ENCODE measurements at regions not wholly inside any gene's neighbourhood (a gene's known extent, or its start where the extent isn't known, plus 50 kb on each side); places are given as distances from the start of the nearest gene placed in this dataset.

DNA sequence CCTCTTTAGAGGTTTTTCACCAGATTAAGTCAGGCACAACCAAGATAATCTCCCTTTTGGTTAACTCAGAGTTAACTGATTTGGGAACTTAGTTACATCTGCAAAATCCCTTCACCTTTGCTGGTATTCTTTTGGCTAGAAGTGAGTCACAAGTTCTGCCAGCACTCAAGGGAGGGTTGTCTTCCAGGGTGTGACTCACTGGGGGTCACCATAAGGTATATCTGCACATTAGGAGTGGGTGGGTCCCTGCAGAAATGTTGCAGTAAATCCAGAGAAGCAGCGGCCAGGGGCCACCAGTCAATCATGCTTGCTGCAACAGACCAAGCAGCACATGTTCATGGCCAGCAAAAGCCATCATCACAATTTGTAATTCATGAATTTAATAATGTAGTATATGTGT lies 59.8 kb upstream of the MAML3 start:
- no peak for DNase-seq (ENCODE audit: low read depth)

DNA sequence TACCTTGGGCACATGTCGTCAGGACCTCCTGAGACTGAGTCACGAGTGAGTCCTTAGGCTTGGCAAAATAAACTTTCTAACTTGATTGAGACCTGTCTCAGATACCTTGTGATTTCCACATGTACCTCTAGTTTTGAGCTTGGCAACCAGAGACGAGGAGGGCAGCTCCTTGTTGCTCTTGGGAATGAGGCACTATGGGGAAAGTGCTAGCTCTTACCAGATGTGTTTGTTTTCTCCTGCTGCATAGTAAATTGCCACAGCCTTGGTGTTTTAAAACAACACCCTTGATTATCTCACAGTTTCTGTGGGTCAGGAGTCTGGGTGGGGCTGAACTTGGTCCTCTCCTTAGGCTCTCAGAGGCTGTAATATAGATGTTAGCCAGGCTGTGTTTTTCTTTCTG lies 59.1 kb upstream of the MAML3 start:
- no peak for DNase-seq (ENCODE audit: low read depth)

DNA sequence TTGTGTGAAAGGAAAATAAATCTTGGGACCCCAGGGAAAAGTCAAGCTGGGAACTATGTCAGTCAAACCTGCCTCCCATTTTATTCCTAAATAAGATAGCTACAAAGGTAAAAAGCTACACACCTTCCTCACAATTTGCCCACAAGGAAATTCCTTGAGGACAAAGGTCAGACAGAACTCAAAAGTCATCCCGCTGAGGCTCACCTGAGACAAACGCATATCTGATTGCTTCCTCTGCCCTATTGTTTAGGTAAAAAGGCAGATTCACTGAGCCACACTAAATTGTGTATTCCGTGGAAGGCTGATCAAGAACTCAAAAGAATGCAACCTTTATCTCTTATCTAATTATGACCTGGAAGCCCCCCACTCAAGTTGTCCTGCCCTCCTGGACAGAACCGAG lies 58.7 kb upstream of the MAML3 start:
- DNase-seq (ENCODE audit: low read depth) = no peak

DNA sequence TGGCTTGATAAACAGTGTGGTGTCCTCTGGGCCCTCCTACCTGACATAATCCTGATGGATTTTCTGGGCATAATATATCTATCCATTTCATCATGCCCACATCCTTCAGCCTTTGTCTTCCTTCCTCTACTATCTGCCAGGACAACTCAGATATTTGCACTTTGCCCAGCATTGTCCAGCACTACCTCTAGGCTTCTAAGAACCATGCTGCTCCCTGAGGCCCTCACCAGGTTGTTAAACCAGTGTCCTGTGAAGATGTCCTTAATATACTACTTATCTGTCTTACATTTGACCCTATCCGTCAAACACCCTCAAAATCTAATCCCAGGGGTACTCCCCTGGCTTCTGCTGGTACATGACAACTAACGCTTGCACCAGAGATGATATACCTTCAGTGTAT lies 58.2 kb upstream of the MAML3 start:
- DNase-seq (ENCODE audit: low read depth) = no peak

DNA sequence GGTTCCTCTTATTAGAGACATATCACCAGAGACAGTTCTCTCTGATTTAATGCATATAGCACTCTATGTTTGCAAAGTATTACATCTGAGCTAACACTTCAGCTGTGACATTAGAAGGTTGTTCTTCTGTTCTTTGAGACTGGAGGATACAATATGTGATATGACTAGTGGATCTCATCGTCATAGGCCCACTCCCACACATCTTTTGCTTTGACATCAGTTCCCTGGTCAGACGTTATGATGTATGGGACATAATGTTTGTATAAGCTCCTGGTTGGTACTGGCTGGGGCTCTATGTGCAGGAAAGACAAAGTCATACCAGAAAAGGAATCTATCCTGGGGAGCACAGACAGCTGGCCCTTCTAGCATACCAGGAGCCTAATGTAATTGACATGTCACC lies 57.7 kb upstream of the MAML3 start:
- no peak for DNase-seq (ENCODE audit: low read depth)

DNA sequence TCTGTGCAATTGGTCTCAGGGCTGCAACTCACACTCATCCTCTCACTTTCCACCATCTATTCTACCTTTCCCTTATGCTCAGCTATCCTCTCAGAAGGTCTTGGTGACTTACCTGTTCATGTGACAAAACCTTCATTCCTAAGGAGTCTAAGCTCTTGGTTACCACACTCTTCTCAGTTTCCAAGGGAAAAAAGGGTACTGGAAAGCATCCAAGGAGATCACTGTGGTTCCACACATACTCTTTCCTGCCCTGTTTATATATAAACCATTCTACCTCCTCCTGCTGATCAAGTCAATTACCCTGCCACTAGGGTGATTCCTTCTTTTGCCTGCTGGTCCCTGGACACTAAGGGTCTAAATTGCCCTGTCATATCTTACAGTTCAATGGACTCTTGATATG lies 57.2 kb upstream of the MAML3 start:
- no peak for DNase-seq (ENCODE audit: low read depth)

DNA sequence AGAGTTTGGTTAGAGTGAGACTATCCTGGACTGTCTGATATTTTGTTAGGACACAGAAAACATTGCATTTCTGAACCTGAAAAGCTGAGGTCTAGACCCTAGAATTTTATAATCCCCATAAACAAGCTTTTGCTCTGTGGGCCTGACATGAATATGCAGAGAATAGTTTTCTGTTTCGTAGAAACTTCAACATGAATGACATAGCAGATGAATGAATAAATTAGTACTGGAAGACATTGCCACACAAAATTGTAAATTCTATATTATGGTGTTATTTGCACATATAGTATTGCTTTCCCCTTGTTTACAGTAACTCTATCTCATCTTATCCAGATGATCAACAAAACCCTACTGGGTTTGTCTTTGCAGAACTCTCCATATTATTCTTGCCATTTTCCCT lies 54.9 kb upstream of the MAML3 start:
- no peak for DNase-seq (ENCODE audit: low read depth)

Measured in stimulated activated CD8-positive, alpha-beta memory T cell treated with anti-CD3 and anti-CD28 coated beads, Interleukin-12 subunit alpha, Interleukin-12 subunit beta, amount 100 ng/mL, for 4 hours (primary cell).